ENCODE measurements at regions not wholly inside any gene's neighbourhood (a gene's known extent, or its start where the extent isn't known, plus 50 kb on each side); places are given as distances from the start of the nearest gene placed in this dataset.

DNA sequence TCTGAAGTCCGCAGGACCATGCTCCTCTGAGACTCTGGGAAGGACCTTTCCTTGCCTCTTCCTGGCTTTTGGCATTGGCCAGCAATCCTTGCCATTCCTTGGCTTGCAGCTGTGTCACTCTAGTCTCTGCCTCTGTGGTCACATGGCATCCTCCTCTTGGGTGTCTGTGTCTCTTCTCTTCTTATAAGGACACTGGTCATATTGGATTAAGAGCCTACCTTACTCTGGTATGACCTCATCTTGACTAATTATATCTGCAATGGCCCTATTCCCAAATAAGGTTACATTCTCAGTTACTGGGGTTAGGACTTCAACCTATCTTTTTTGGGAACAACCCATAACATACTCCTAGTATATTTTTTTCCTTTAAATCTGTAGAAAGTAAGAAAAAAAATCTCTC lies 49.9 kb upstream of the GTSF1L start:
- H3K9me3 ChIP-seq (ENCODE audit: control insufficient read depth, insufficient read depth, low read depth, low read length): no peaks in the 10 kb centered on the region
- in situ Hi-C loops (cut with HindIII; ENCODE audit: low pct_unique_long_range_greater_than_20kb, low sequenced_read_pairs) (no loop called here), intact Hi-C loops (cut with micrococcal nuclease; ENCODE audit: unreplicated experiment) (no loop called here)
- ChIA-PET POLR2A (no interaction called here), CTCF (no interaction called here)
- BruUV-seq (replicated peaks): no TSS peak
- TF ChIP-seq, protein P1, sequence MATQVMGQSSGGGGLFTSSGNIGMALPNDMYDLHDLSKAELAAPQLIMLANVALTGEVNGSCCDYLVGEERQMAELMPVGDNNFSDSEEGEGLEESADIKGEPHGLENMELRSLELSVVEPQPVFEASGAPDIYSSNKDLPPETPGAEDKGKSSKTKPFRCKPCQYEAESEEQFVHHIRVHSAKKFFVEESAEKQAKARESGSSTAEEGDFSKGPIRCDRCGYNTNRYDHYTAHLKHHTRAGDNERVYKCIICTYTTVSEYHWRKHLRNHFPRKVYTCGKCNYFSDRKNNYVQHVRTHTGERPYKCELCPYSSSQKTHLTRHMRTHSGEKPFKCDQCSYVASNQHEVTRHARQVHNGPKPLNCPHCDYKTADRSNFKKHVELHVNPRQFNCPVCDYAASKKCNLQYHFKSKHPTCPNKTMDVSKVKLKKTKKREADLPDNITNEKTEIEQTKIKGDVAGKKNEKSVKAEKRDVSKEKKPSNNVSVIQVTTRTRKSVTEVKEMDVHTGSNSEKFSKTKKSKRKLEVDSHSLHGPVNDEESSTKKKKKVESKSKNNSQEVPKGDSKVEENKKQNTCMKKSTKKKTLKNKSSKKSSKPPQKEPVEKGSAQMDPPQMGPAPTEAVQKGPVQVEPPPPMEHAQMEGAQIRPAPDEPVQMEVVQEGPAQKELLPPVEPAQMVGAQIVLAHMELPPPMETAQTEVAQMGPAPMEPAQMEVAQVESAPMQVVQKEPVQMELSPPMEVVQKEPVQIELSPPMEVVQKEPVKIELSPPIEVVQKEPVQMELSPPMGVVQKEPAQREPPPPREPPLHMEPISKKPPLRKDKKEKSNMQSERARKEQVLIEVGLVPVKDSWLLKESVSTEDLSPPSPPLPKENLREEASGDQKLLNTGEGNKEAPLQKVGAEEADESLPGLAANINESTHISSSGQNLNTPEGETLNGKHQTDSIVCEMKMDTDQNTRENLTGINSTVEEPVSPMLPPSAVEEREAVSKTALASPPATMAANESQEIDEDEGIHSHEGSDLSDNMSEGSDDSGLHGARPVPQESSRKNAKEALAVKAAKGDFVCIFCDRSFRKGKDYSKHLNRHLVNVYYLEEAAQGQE (IDR thresholded peaks at IDR 0.05; ENCODE audit: insufficient read depth in 1 of 2, low read depth in 2 of 2, low read length in 1 of 2): no peak
- TF ChIP-seq POLR2AphosphoS5 (IDR thresholded peaks at IDR 0.05; ENCODE audit: low read depth, low read length) (no peak), SIN3A (IDR thresholded peaks at IDR 0.05; ENCODE audit: borderline replicate concordance, insufficient read depth, low read depth, low read length) (no peak), TCF7L2 (IDR thresholded peaks at IDR 0.05; ENCODE audit: low read depth, low read length) (no peak)
- TF ChIP-seq, protein P2, sequence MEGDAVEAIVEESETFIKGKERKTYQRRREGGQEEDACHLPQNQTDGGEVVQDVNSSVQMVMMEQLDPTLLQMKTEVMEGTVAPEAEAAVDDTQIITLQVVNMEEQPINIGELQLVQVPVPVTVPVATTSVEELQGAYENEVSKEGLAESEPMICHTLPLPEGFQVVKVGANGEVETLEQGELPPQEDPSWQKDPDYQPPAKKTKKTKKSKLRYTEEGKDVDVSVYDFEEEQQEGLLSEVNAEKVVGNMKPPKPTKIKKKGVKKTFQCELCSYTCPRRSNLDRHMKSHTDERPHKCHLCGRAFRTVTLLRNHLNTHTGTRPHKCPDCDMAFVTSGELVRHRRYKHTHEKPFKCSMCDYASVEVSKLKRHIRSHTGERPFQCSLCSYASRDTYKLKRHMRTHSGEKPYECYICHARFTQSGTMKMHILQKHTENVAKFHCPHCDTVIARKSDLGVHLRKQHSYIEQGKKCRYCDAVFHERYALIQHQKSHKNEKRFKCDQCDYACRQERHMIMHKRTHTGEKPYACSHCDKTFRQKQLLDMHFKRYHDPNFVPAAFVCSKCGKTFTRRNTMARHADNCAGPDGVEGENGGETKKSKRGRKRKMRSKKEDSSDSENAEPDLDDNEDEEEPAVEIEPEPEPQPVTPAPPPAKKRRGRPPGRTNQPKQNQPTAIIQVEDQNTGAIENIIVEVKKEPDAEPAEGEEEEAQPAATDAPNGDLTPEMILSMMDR (IDR thresholded peaks at IDR 0.05): no peak
- DNase-seq (ENCODE audit: low read depth, low spot score): no peak
- H3K4me3 ChIP-seq (ENCODE audit: low read depth in 2 of 2, low read length in 2 of 2): no peak overlapping the region
- ATAC-seq: no peak
- H3K36me3 ChIP-seq (ENCODE audit: control insufficient read depth, insufficient read depth, low read length): no peaks in the 10 kb centered on the region
- H3K27me3 ChIP-seq (ENCODE audit: control insufficient read depth, insufficient read depth, low read length): peaks cover 4% of the 10 kb centered on the region; the same call in 1 of the 2 replicates
- H3K27ac ChIP-seq (ENCODE audit: low read length): no peak overlapping the region
- H3K4me1 ChIP-seq (ENCODE audit: control insufficient read depth, insufficient read depth, low read length): no peaks in the 10 kb centered on the region

All from Panc1 (cell line).